ENCODE measurements at regions not wholly inside any gene's neighbourhood (a gene's known extent, or its start where the extent isn't known, plus 50 kb on each side); places are given as distances from the start of the nearest gene placed in this dataset.
"Not testable (repeated sequence)": the region's sequence is repeated elsewhere in the genome, so short reads cannot be mapped to it uniquely, and the experiment has no call there.

GRCh38 chr2:238523158-238524110 lies 96.7 kb downstream of the ASB1 start:
- Histone ChIP-seq H3K4me3 (ENCODE audit: low read depth, low read length) (no peak overlapping the region), H3K27ac (ENCODE audit: insufficient read depth, low read length, poor library complexity, severe bottlenecking) (no peak overlapping the region), H3K27me3 (ENCODE audit: control insufficient read depth, insufficient read depth, low read length) (no peaks in the 10 kb centered on the region), H3K9me3 (ENCODE audit: control insufficient read depth in 2 of 2, low read length in 2 of 2) (no peaks in the 10 kb centered on the region), H3K4me1 (ENCODE audit: control insufficient read depth, insufficient read depth, low read length, poor library complexity, severe bottlenecking) (no peaks in the 10 kb centered on the region), H3K36me3 (ENCODE audit: control insufficient read depth, insufficient read depth, low read length) (no peaks in the 10 kb centered on the region)
- Mint-ChIP-seq H3K4me1 (no peaks in the 10 kb centered on the region), H3K27ac (no peak overlapping the region), H3K27me3 (no peaks in the 10 kb centered on the region), H3K36me3 (no peaks in the 10 kb centered on the region), H3K9me3 (peaks cover 0 to 6% (median 2%) of the 10 kb centered on the region in 7 donors), H3K4me3 (no peak overlapping the region)
- DNase-seq: no peak
- ATAC-seq (ENCODE audit: low read depth in 2 of 2): no peak

- no peaks in the 10 kb centered on the region for H3K27me3 ChIP-seq (ENCODE audit: control insufficient read depth, insufficient read depth, low read length)
- H3K27ac Mint-ChIP-seq: no peak overlapping the region
- no peaks in the 10 kb centered on the region for H3K36me3 Mint-ChIP-seq
- no peaks in the 10 kb centered on the region for H3K27me3 Mint-ChIP-seq
- H3K4me3 ChIP-seq (ENCODE audit: low read depth, low read length): no peak overlapping the region
- H3K4me1 Mint-ChIP-seq: no peaks in the 10 kb centered on the region
- H3K9me3 ChIP-seq (ENCODE audit: control insufficient read depth in 2 of 2, low read length in 2 of 2): no peaks in the 10 kb centered on the region
- peaks cover 0 to 7% (median 2%) of the 10 kb centered on the region in 7 donors for H3K9me3 Mint-ChIP-seq
- no peaks in the 10 kb centered on the region for H3K4me1 ChIP-seq (ENCODE audit: control insufficient read depth, insufficient read depth, low read length, poor library complexity, severe bottlenecking)
- ATAC-seq (ENCODE audit: low read depth in 2 of 2): no peak
- no peaks in the 10 kb centered on the region for H3K36me3 ChIP-seq (ENCODE audit: control insufficient read depth, insufficient read depth, low read length)
- no peak for DNase-seq
- no peak overlapping the region for H3K4me3 Mint-ChIP-seq
- H3K27ac ChIP-seq (ENCODE audit: insufficient read depth, low read length, poor library complexity, severe bottlenecking): no peak overlapping the region
These were observed 97.8 kb downstream of the ASB1 start for GRCh38 chr2:238524426-238524983.

GRCh38 chr2:238525990-238526389 lies 99.3 kb downstream of the ASB1 start:
- H3K27ac ChIP-seq (ENCODE audit: insufficient read depth, low read length, poor library complexity, severe bottlenecking): no peak overlapping the region
- H3K4me3 Mint-ChIP-seq: no peak overlapping the region
- H3K4me1 ChIP-seq (ENCODE audit: control insufficient read depth, insufficient read depth, low read length, poor library complexity, severe bottlenecking): no peaks in the 10 kb centered on the region
- no peaks in the 10 kb centered on the region for H3K27me3 ChIP-seq (ENCODE audit: control insufficient read depth, insufficient read depth, low read length)
- no peaks in the 10 kb centered on the region for H3K36me3 ChIP-seq (ENCODE audit: control insufficient read depth, insufficient read depth, low read length)
- H3K9me3 Mint-ChIP-seq: peaks cover 0 to 15% (median 7%) of the 10 kb centered on the region in 7 donors
- H3K27me3 Mint-ChIP-seq: no peaks in the 10 kb centered on the region
- no peak overlapping the region for H3K4me3 ChIP-seq (ENCODE audit: low read depth, low read length)
- H3K27ac Mint-ChIP-seq: no peak overlapping the region
- no peak for DNase-seq
- peaks cover 0 to 2% of the 10 kb centered on the region in 2 experiments for H3K9me3 ChIP-seq (ENCODE audit: control insufficient read depth in 2 of 2, low read length in 2 of 2)
- no peaks in the 10 kb centered on the region for H3K4me1 Mint-ChIP-seq
- no peak for ATAC-seq (ENCODE audit: low read depth in 2 of 2)
- H3K36me3 Mint-ChIP-seq: no peaks in the 10 kb centered on the region

- H3K4me3 Mint-ChIP-seq: no peak overlapping the region
- Histone ChIP-seq H3K36me3 (ENCODE audit: control insufficient read depth, insufficient read depth, low read length) (no peaks in the 10 kb centered on the region), H3K4me3 (ENCODE audit: low read depth, low read length) (no peak overlapping the region), H3K4me1 (ENCODE audit: control insufficient read depth, insufficient read depth, low read length, poor library complexity, severe bottlenecking) (no peaks in the 10 kb centered on the region), H3K9me3 (ENCODE audit: control insufficient read depth in 2 of 2, low read length in 2 of 2) (peaks cover 2 to 5% of the 10 kb centered on the region in 2 experiments), H3K27ac (ENCODE audit: insufficient read depth, low read length, poor library complexity, severe bottlenecking) (no peak overlapping the region), H3K27me3 (ENCODE audit: control insufficient read depth, insufficient read depth, low read length) (no peaks in the 10 kb centered on the region)
- no peaks in the 10 kb centered on the region for H3K27me3 Mint-ChIP-seq
- H3K9me3 Mint-ChIP-seq: peaks cover 0 to 28% (median 7%) of the 10 kb centered on the region in 7 donors
- no peak overlapping the region for H3K27ac Mint-ChIP-seq
- no peak for ATAC-seq (ENCODE audit: low read depth in 2 of 2)
- DNase-seq: no peak
- H3K36me3 Mint-ChIP-seq: no peaks in the 10 kb centered on the region
- no peaks in the 10 kb centered on the region for H3K4me1 Mint-ChIP-seq
These were observed 100.8 kb downstream of the ASB1 start for GRCh38 chr2:238527565-238527964.

GRCh38 chr2:238528953-238529781 lies 102.4 kb downstream of the ASB1 start:
- Histone ChIP-seq H3K4me1 (ENCODE audit: control insufficient read depth, insufficient read depth, low read length, poor library complexity, severe bottlenecking) (no peaks in the 10 kb centered on the region), H3K9me3 (ENCODE audit: control insufficient read depth in 2 of 2, low read length in 2 of 2) (peaks cover 2 to 5% of the 10 kb centered on the region in 2 experiments), H3K4me3 (ENCODE audit: low read depth, low read length) (no peak overlapping the region), H3K36me3 (ENCODE audit: control insufficient read depth, insufficient read depth, low read length) (no peaks in the 10 kb centered on the region), H3K27ac (ENCODE audit: insufficient read depth, low read length, poor library complexity, severe bottlenecking) (no peak overlapping the region), H3K27me3 (ENCODE audit: control insufficient read depth, insufficient read depth, low read length) (no peaks in the 10 kb centered on the region)
- DNase-seq (no peak), ATAC-seq (ENCODE audit: low read depth in 2 of 2) (no peak)
- Mint-ChIP-seq H3K27ac (no peak overlapping the region), H3K36me3 (no peaks in the 10 kb centered on the region), H3K4me3 (no peak overlapping the region), H3K4me1 (no peaks in the 10 kb centered on the region), H3K27me3 (no peaks in the 10 kb centered on the region), H3K9me3 (peaks cover 0 to 30% (median 7%) of the 10 kb centered on the region in 7 donors)

- peaks cover 0 to 35% (median 7%) of the 10 kb centered on the region in 7 donors for H3K9me3 Mint-ChIP-seq
- H3K27ac Mint-ChIP-seq: not testable (repeated sequence)
These were observed 104.4 kb downstream of the ASB1 start for GRCh38 chr2:238531017-238531645.

GRCh38 chr2:238543732-238544131 lies 117.0 kb downstream of the ASB1 start:
- not testable (repeated sequence) for H3K4me3 ChIP-seq (ENCODE audit: low read depth, low read length); H3K4me1 ChIP-seq (ENCODE audit: control insufficient read depth, insufficient read depth, low read length, poor library complexity, severe bottlenecking); DNase-seq; H3K4me1 Mint-ChIP-seq; H3K27me3 ChIP-seq (ENCODE audit: control insufficient read depth, insufficient read depth, low read length); H3K27ac Mint-ChIP-seq; H3K36me3 Mint-ChIP-seq; H3K4me3 Mint-ChIP-seq; H3K36me3 ChIP-seq (ENCODE audit: control insufficient read depth, insufficient read depth, low read length); ATAC-seq (ENCODE audit: low read depth in 2 of 2); H3K9me3 ChIP-seq (ENCODE audit: control insufficient read depth in 2 of 2, low read length in 2 of 2); H3K27ac ChIP-seq (ENCODE audit: insufficient read depth, low read length, poor library complexity, severe bottlenecking)
- Mint-ChIP-seq H3K27me3 (peaks cover 30% of the 10 kb centered on the region), H3K9me3 (peaks cover 0 to 31% (median 0%) of the 10 kb centered on the region in 7 donors)

More at GRCh38 chr2:238531017-238531645, 104.4 kb downstream of the ASB1 start:
- not testable (repeated sequence) for H3K27me3 Mint-ChIP-seq; H3K27ac ChIP-seq (ENCODE audit: insufficient read depth, low read length, poor library complexity, severe bottlenecking); H3K36me3 Mint-ChIP-seq; DNase-seq; H3K36me3 ChIP-seq (ENCODE audit: control insufficient read depth, insufficient read depth, low read length); H3K4me1 Mint-ChIP-seq; ATAC-seq (ENCODE audit: low read depth in 2 of 2); H3K9me3 ChIP-seq (ENCODE audit: control insufficient read depth in 2 of 2, low read length in 2 of 2); H3K4me3 Mint-ChIP-seq; H3K4me3 ChIP-seq (ENCODE audit: low read depth, low read length); H3K27me3 ChIP-seq (ENCODE audit: control insufficient read depth, insufficient read depth, low read length); H3K4me1 ChIP-seq (ENCODE audit: control insufficient read depth, insufficient read depth, low read length, poor library complexity, severe bottlenecking)
